Lower lobe of right lung (tissue), 2 donors: ENCODE measurements at regions not wholly inside any gene's neighbourhood (a gene's known extent, or its start where the extent isn't known, plus 50 kb on each side); places are given as distances from the start of the nearest gene placed in this dataset.

Source experiments
- ATAC-seq, 2 donors: fragments of 200-7000 bp; cut with Tn5 transposase; one replicate each; pipeline ENCODE4 v1.9.1; 2020 to 2022; ENCODE audit warnings: mild to moderate bottlenecking in 2 of 2, moderate library complexity in 2 of 2
- DNase-seq: peaks from one replicate; pipeline ENCODE4 v3.0.0-alpha.2; 2020
- H3K27ac ChIP-seq: fragments of 200-600 bp; one replicate; pipeline ENCODE4 v1.8.0; 2022
- H3K27me3 ChIP-seq: fragments of 200-600 bp; one replicate; pipeline ENCODE4 v1.8.0; 2022; ENCODE audit warnings: low read depth
- H3K36me3 ChIP-seq: fragments of 200-600 bp; one replicate; pipeline ENCODE4 v1.8.0; 2022; ENCODE audit warnings: mild to moderate bottlenecking
- H3K4me1 ChIP-seq: fragments of 200-600 bp; one replicate; pipeline ENCODE4 v1.8.0; 2022
- H3K4me3 ChIP-seq: fragments of 200-600 bp; one replicate; pipeline ENCODE4 v1.8.0; 2022; ENCODE audit warnings: mild to moderate bottlenecking
- H3K9me3 ChIP-seq: fragments of 200-600 bp; one replicate; pipeline ENCODE4 v1.8.0; 2022
- intact Hi-C: fragments of 100-400 bp; cut with DNase I; formaldehyde crosslinking; loops from one replicate; pipeline ENCODE4 v1.11.0; 2022
- TF ChIP-seq, protein P1 (sequence below): fragments of 200-600 bp; IDR thresholded peaks from one replicate; pipeline ENCODE4 v1.8.0; 2022; ENCODE audit warnings: antibody characterized with exemption, mild to moderate bottlenecking
- donor health status: DM: no; HTN: yes; CAD: no; lungs with severe emphysema.

DNA sequence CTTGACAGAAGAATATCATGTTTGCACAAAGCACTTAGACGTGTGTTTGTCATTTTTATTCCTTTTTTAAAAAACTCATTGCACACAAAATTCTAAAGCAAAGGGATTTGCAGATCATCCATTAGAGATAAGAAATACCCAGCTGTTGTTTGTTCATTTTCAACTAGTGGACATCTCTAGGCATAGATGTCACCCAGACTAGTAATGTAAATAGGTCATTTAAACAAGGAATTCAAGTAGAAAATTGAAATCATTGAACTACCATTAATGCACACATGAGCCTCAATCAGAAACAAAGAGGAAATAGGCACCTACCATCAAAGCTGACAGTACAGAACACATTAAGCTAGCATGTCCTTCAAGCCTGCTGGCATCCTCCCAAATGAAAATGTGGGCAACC is 107.3 kb downstream of the OR2K2 start:
- H3K4me3 ChIP-seq, result no peak overlapping the region
- no peak for ATAC-seq
- H3K4me1 ChIP-seq, result no peaks in the 10 kb centered on the region
- H3K36me3 ChIP-seq, result no peaks in the 10 kb centered on the region
- H3K9me3 ChIP-seq, result no peaks in the 10 kb centered on the region
- no peak overlapping the region for H3K27ac ChIP-seq
- TF ChIP-seq, protein P1, sequence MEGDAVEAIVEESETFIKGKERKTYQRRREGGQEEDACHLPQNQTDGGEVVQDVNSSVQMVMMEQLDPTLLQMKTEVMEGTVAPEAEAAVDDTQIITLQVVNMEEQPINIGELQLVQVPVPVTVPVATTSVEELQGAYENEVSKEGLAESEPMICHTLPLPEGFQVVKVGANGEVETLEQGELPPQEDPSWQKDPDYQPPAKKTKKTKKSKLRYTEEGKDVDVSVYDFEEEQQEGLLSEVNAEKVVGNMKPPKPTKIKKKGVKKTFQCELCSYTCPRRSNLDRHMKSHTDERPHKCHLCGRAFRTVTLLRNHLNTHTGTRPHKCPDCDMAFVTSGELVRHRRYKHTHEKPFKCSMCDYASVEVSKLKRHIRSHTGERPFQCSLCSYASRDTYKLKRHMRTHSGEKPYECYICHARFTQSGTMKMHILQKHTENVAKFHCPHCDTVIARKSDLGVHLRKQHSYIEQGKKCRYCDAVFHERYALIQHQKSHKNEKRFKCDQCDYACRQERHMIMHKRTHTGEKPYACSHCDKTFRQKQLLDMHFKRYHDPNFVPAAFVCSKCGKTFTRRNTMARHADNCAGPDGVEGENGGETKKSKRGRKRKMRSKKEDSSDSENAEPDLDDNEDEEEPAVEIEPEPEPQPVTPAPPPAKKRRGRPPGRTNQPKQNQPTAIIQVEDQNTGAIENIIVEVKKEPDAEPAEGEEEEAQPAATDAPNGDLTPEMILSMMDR, result no peak
- DNase-seq, result no peak
- no peaks in the 10 kb centered on the region for H3K27me3 ChIP-seq
- intact Hi-C loops, result no loop called here

DNA sequence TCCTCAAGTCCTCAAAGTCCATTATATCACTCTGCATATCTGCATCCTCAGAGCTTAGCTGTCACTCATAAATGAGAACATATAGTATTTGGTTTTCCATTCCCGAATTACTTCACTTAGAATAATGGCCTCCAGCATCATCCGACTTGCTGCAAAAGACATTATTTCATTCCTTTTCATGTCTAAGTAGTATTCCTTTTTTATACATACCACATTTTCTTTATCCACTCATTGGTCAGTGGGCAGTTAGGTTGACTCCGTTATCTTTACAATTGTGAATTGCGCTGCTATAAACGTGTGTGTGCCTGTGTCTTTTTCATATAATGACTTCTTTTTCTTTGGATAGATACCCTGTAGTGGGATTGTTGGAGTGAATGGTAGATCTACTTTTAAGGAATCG is 117.2 kb downstream of the OR2K2 start:
- H3K9me3 ChIP-seq, result peaks cover 4% of the 10 kb centered on the region
- ATAC-seq (no peak), DNase-seq (no peak)

DNA sequence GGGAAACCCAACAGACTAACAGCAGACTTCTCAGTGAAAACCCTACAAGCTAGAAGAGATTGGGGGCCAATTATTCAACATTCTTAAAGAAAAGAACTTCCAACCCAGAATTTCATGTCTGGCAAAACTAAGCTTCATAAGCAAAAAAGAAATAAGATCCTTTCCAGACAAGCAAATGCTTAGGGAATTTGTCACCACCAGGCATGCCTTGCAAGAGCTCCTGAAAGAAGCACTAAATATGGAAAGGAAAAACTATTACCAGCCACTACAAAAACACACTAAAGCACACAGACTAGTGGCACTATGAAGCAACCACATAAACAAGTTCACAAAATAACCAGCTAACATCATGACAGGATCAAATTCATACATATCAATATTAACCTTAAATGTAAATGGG is 131.1 kb downstream of the OR2K2 start:
- DNase-seq, result no peak
- intact Hi-C loops, result no loop called here
- Histone ChIP-seq H3K4me3 (no peak overlapping the region), H3K36me3 (no peaks in the 10 kb centered on the region), H3K27me3 (no peaks in the 10 kb centered on the region), H3K27ac (no peak overlapping the region), H3K4me1 (no peaks in the 10 kb centered on the region), H3K9me3 (no peaks in the 10 kb centered on the region)
- TF ChIP-seq, protein P1, result no peak
- no peak for ATAC-seq

More for the DNA sequence above, 117.2 kb downstream of the OR2K2 start:
- TF ChIP-seq, protein P1, result no peak
- Histone ChIP-seq H3K27me3 (no peaks in the 10 kb centered on the region), H3K4me1 (no peaks in the 10 kb centered on the region), H3K4me3 (no peak overlapping the region), H3K27ac (no peak overlapping the region), H3K36me3 (no peaks in the 10 kb centered on the region)
- intact Hi-C loops, result no loop called here

DNA sequence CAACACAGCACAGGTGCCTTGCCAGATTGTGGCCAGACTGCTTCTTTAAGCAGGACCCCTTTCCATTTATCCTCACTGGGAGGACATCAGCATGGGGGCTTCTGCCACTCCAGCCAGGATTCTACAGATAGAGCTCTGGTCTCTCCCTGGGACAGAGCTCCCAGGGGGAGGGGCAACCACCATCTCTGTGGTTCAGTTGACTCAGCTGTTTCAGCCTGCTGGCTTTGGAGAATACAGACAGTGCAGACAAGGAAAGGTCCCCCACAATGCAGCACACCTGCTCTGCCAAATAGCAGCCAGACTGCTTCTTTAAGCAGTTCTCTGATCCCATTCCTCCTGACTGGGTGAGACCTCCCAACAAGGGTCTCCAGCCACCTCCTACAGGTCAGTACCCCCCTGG is 132.8 kb downstream of the OR2K2 start:
- intact Hi-C loops, result no loop called here
- Histone ChIP-seq H3K4me1 (no peaks in the 10 kb centered on the region), H3K36me3 (no peaks in the 10 kb centered on the region), H3K27me3 (no peaks in the 10 kb centered on the region), H3K4me3 (no peak overlapping the region), H3K27ac (no peak overlapping the region), H3K9me3 (no peaks in the 10 kb centered on the region)
- TF ChIP-seq, protein P1, result no peak
- ATAC-seq, result no peak
- DNase-seq, result no peak

DNA sequence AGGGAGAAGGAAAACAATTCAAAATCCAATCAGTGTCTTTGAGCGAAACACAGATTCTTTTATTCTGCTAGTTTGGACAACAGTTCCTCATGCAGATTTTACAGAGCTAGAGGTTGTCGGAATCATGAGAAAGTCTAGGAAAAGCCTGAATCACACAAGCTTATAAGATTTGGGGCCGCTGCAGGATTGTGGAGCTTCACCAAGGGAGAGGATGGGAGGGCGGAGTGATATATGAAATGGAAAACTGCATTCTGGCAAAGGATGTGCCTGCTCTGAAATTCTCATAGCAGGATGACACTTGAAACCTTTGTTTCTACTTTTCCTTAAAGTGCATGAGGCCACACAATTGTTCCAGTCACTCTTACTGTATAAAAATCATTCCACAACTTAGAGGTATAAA is 134.3 kb downstream of the OR2K2 start:
- Histone ChIP-seq H3K27ac (no peak overlapping the region), H3K4me3 (no peak overlapping the region), H3K9me3 (no peaks in the 10 kb centered on the region), H3K36me3 (no peaks in the 10 kb centered on the region), H3K27me3 (no peaks in the 10 kb centered on the region), H3K4me1 (no peaks in the 10 kb centered on the region)
- TF ChIP-seq, protein P1, result no peak
- ATAC-seq, result no peak
- intact Hi-C loops, result no loop called here
- DNase-seq, result no peak

DNA sequence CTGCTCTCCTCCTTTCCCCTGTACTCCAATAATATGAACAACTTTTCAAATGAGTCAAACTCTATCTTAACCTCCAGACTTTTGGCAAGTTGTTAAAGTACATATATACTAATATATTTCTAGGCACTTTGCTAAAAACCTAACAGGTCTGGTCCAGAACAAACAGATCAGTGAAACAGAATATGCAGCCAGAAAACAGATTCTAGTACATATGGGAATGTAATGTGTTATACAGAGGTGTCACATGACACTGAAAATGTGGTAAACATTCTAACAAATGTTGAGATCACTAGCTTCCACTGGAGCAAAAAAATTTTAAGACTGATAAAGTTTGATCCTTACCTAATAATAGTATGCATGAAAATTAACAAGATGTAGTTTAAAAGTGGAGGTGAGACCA is 136.9 kb downstream of the OR2K2 start:
- DNase-seq, result no peak
- H3K4me3 ChIP-seq, result no peak overlapping the region
- H3K36me3 ChIP-seq, result no peaks in the 10 kb centered on the region
- no peaks in the 10 kb centered on the region for H3K9me3 ChIP-seq
- TF ChIP-seq, protein P1, result no peak
- no peaks in the 10 kb centered on the region for H3K27me3 ChIP-seq
- intact Hi-C loops, result no loop called here
- no peaks in the 10 kb centered on the region for H3K4me1 ChIP-seq
- no peak for ATAC-seq
- no peak overlapping the region for H3K27ac ChIP-seq
